ENCODE measurements at regions not wholly inside any gene's neighbourhood (a gene's known extent, or its start where the extent isn't known, plus 50 kb on each side); places are given as distances from the start of the nearest gene placed in this dataset.
A peak's percentile ranks its signal among the peaks of the same experiment; 100 is the strongest.

GRCh38 chr1:244970744-244971551 is 106.6 kb upstream of the HNRNPU start (continued):
- TF ChIP-seq ZNF592 (IDR thresholded peaks at IDR 0.05): peak; percentile 90
- TF ChIP-seq L3MBTL2 (IDR thresholded peaks at IDR 0.05): peak; percentile 86; the same call in 1 of the 2 replicates
- peak; percentile 66; the same call in 1 of the 2 replicates for TF ChIP-seq HLTF (IDR thresholded peaks at IDR 0.05)
- TF ChIP-seq GATAD2B (IDR thresholded peaks at IDR 0.05; ENCODE audit: borderline replicate concordance): 0 out of 2 replicates have a peak, but pooled peaks have one; percentile 29
- 0 out of 2 replicates have a peak, but pooled peaks have one; percentile 32 for TF ChIP-seq SREBF2 (CRISPR knock-in tag; IDR thresholded peaks at IDR 0.05)
- TF ChIP-seq MAFF (IDR thresholded peaks at IDR 0.05; ENCODE audit: low read length): no peak
- TF ChIP-seq, protein P1, sequence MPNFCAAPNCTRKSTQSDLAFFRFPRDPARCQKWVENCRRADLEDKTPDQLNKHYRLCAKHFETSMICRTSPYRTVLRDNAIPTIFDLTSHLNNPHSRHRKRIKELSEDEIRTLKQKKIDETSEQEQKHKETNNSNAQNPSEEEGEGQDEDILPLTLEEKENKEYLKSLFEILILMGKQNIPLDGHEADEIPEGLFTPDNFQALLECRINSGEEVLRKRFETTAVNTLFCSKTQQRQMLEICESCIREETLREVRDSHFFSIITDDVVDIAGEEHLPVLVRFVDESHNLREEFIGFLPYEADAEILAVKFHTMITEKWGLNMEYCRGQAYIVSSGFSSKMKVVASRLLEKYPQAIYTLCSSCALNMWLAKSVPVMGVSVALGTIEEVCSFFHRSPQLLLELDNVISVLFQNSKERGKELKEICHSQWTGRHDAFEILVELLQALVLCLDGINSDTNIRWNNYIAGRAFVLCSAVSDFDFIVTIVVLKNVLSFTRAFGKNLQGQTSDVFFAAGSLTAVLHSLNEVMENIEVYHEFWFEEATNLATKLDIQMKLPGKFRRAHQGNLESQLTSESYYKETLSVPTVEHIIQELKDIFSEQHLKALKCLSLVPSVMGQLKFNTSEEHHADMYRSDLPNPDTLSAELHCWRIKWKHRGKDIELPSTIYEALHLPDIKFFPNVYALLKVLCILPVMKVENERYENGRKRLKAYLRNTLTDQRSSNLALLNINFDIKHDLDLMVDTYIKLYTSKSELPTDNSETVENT (CRISPR knock-in tag; IDR thresholded peaks at IDR 0.05): peak; percentile 85
- peak; percentile 64; the same call in 1 of the 2 replicates for TF ChIP-seq ZNF197 (CRISPR knock-in tag; IDR thresholded peaks at IDR 0.05; ENCODE audit: low read depth)
- TF ChIP-seq, protein P2, sequence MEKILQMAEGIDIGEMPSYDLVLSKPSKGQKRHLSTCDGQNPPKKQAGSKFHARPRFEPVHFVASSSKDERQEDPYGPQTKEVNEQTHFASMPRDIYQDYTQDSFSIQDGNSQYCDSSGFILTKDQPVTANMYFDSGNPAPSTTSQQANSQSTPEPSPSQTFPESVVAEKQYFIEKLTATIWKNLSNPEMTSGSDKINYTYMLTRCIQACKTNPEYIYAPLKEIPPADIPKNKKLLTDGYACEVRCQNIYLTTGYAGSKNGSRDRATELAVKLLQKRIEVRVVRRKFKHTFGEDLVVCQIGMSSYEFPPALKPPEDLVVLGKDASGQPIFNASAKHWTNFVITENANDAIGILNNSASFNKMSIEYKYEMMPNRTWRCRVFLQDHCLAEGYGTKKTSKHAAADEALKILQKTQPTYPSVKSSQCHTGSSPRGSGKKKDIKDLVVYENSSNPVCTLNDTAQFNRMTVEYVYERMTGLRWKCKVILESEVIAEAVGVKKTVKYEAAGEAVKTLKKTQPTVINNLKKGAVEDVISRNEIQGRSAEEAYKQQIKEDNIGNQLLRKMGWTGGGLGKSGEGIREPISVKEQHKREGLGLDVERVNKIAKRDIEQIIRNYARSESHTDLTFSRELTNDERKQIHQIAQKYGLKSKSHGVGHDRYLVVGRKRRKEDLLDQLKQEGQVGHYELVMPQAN (IDR thresholded peaks at IDR 0.05; ENCODE audit: borderline replicate concordance): peak; percentile 12; the same call in 1 of the 2 replicates
- peak; percentile 50 for TF ChIP-seq NEUROD1 (IDR thresholded peaks at IDR 0.05; ENCODE audit: borderline replicate concordance, low read depth, low read length, partially characterized antibody)
- TF ChIP-seq, protein P3, sequence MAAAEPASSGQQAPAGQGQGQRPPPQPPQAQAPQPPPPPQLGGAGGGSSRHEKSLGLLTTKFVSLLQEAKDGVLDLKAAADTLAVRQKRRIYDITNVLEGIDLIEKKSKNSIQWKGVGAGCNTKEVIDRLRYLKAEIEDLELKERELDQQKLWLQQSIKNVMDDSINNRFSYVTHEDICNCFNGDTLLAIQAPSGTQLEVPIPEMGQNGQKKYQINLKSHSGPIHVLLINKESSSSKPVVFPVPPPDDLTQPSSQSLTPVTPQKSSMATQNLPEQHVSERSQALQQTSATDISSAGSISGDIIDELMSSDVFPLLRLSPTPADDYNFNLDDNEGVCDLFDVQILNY (CRISPR knock-in tag; IDR thresholded peaks at IDR 0.05): no peak
- TF ChIP-seq, protein P4, sequence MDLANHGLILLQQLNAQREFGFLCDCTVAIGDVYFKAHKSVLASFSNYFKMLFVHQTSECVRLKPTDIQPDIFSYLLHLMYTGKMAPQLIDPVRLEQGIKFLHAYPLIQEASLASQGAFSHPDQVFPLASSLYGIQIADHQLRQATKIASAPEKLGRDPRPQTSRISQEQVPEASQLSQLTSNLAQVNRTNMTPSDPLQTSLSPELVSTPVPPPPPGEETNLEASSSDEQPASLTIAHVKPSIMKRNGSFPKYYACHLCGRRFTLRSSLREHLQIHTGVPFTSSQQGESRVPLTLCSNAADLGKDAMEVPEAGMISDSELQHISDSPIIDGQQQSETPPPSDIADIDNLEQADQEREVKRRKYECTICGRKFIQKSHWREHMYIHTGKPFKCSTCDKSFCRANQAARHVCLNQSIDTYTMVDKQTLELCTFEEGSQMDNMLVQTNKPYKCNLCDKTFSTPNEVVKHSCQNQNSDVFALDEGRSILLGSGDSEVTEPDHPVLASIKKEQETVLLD (IDR thresholded peaks at IDR 0.05): peak; percentile 74

All from K562 (cell line).